HUES6 (cell line): ENCODE measurements at regions not wholly inside any gene's neighbourhood (a gene's known extent, or its start where the extent isn't known, plus 50 kb on each side); places are given as distances from the start of the nearest gene placed in this dataset.
"Not testable (repeated sequence)": the region's sequence is repeated elsewhere in the genome, so short reads cannot be mapped to it uniquely, and the experiment has no call there.

Experiments used
- H3K27ac ChIP-seq: 2 replicates; pipeline ENCODE4 v1.7.0; 2013; ENCODE audit warnings: low read depth, mild to moderate bottlenecking, low read length, inconsistent platforms
- H3K27me3 ChIP-seq: 2 replicates; pipeline ENCODE4 v1.6.1; 2013; ENCODE audit warnings: low read length; ENCODE audit not compliant: control insufficient read depth, insufficient read depth
- H3K36me3 ChIP-seq: 2 replicates; pipeline ENCODE4 v1.6.1; 2013; ENCODE audit warnings: low read length; ENCODE audit not compliant: control insufficient read depth, insufficient read depth
- H3K4me1 ChIP-seq: 2 replicates; pipeline ENCODE4 v1.6.1; 2013; ENCODE audit warnings: low read length; ENCODE audit not compliant: control insufficient read depth, insufficient read depth
- H3K4me3 ChIP-seq: 2 replicates; pipeline ENCODE4 v1.5.1; 2013; ENCODE audit warnings: low read depth, low read length
- H3K9ac ChIP-seq: one replicate; pipeline ENCODE4 v1.6.1; 2013; ENCODE audit warnings: mild to moderate bottlenecking, low read length
- H3K9me3 ChIP-seq: 2 replicates; pipeline ENCODE4 v1.6.1; 2013; ENCODE audit warnings: low read depth, low read length; ENCODE audit not compliant: control insufficient read depth, insufficient read depth

DNA sequence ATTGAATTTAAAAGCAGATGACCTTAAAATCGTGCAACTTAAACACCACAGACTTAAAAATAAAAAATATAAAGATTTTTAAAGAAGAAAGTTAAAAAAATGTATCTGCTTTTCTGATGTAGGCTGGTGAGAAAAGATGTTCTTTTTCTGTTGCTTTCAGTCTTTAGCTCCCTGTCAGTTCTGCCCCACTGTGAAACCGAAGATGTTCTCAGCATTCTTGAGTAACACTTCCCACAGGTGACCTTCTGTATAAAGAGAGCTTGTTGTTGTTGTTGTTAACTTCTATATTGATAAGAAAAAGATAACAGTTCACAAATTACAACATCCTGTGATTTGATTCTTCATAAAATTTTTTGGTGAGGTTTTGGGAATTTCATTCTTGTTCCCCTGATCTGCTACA, 377.9 kb upstream of the RGS6 start:
- H3K9ac ChIP-seq = no peak overlapping the region
- no peak overlapping the region for H3K27ac ChIP-seq
- H3K9me3 ChIP-seq = no peaks in the 10 kb centered on the region
- peaks cover 7% of the 10 kb centered on the region for H3K4me1 ChIP-seq
- H3K27me3 ChIP-seq = no peaks in the 10 kb centered on the region
- H3K36me3 ChIP-seq = no peaks in the 10 kb centered on the region
- no peak overlapping the region for H3K4me3 ChIP-seq

DNA sequence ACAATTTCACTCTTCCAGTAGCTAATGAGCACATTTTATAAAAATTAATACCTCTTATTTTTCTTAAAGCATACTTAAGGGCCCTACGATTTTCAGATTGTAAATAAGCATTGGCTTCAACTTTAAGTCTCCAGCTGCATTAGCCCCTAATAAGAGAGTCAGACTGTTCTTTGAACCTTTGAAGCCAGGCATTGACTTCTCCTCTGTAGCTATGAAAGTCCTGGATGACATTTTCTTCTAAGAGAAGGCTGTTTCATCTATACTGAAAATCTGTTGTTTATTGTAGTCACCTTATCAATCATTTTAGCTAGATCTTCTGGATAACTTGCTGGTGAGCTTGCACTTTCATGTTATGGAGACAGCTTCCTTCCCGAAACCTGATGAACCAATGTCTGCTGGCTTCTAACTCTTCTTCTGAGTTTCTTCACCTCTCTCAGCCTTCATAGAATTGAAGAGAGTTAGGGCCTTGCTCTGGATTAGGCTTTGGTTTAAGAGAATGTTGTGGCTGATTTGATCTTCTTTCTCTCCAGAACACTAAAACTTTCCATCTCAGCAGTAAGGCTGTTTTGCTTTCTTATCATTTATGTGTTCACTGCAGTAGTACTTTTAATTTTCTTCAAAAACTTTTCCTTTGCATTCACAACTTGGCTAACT, 377.1 kb upstream of the RGS6 start:
- Histone ChIP-seq H3K27ac (no peak overlapping the region), H3K36me3 (no peaks in the 10 kb centered on the region), H3K4me3 (no peak overlapping the region), H3K27me3 (no peaks in the 10 kb centered on the region), H3K9me3 (no peaks in the 10 kb centered on the region), H3K4me1 (peaks cover 7% of the 10 kb centered on the region), H3K9ac (no peak overlapping the region)

DNA sequence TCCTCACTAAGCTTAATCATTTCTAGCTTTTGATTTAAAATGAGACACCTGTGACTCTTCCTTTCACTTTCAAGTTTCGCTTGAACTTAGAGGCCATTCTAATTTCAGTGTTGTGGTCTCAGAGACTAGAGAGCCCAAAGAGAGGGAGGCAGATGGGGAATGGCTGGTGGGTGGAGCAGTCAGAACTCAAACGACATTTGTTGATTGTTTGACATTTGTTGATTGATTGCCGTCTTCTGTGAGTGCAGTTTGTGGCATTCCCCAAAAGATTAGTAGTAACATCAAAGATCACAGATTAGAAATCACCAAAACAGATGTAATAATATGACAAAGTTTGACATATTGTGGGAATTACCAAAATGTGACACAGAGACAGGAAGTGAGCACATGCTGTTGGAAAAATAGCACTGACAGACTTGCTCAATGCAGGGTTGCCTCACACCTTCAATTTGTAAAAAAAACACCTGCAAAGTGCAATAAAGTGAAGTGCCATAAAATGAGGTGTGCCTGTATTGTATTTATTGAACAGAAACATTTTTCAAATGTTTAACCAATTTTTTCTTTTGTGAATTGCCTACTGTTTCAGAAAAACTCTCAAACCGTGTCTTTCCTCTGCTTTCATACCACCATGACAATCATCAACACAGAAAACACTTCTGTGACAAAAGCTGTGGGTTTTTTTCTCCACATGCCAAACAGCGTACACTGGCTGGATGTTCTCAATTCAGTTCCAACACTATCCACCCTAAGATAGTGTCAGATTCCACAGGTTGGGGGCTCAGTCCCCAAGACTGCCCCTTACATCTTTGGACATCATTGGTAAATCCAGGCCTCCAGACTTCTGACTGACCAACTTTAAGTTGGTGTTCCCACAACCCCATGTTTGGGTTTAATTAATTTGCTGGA, 376.3 kb upstream of the RGS6 start:
- Histone ChIP-seq H3K27ac (no peak overlapping the region), H3K27me3 (no peaks in the 10 kb centered on the region), H3K9me3 (no peaks in the 10 kb centered on the region), H3K9ac (no peak overlapping the region), H3K36me3 (no peaks in the 10 kb centered on the region), H3K4me3 (no peak overlapping the region), H3K4me1 (peaks cover 7% of the 10 kb centered on the region)

DNA sequence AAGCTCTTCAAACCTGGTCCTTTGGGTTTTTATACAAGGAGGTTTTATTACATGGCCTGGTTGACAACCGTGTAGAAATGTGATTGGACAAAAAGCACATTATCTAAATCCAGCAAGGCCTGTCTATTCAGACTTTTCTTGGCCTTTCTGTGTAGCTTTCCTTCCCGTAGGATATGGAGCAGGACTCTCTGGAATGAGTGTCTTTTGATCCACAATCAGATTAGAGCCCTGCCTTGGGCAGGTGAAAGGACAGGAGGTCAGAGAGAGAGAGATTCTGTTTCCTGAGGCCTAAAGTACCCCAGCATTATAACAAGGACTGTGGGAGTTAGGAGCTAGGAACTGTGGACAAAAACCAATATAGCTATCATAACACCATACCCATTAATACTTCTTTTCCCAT, 375.5 kb upstream of the RGS6 start:
- Histone ChIP-seq H3K36me3 (no peaks in the 10 kb centered on the region), H3K27me3 (no peaks in the 10 kb centered on the region), H3K4me3 (no peak overlapping the region), H3K27ac (no peak overlapping the region), H3K9me3 (no peaks in the 10 kb centered on the region), H3K9ac (no peak overlapping the region), H3K4me1 (peaks cover 7% of the 10 kb centered on the region)

DNA sequence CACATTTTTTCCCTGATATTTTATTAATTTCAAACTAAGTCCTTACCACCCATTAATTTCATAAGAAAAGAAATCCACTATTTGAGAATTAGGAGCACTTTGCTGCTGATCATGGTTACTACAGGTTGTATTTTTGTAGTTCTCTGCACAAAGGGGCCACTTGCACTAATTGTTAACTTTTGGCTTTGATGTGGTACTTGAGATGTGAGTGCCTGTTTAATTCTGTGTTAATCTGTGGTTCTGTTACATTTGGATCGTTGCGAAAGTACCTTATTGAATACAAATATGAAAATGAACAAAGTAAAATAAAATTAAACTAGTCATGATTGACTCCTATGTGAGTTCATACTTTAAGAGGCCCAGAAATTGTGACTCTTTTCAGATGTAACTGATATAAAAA, 374.9 kb upstream of the RGS6 start:
- H3K4me1 ChIP-seq = peaks cover 7% of the 10 kb centered on the region
- H3K4me3 ChIP-seq = no peak overlapping the region
- H3K27me3 ChIP-seq = no peaks in the 10 kb centered on the region
- H3K36me3 ChIP-seq = no peaks in the 10 kb centered on the region
- H3K9me3 ChIP-seq = no peaks in the 10 kb centered on the region
- H3K27ac ChIP-seq = no peak overlapping the region
- no peak overlapping the region for H3K9ac ChIP-seq

DNA sequence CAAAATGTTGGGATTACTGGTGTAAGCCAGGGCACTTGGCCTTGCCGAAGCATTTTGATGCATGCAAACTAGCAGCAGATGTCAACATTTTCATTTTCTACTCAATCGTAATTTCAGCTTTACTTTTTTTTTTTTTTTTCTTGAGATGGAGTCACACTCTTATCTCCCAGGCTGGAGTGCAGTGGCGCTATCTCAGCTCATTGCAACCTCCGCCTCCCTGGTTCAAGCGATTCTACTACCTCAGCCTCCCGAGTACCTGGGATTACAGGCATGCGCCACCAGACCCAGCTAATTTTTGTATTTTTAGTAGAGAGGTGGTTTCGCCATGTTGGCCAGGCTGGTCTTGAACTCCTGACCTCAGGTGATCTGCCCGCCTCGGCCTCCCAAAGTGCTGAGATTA, 373.3 kb upstream of the RGS6 start:
- H3K4me1 ChIP-seq = peaks cover 10% of the 10 kb centered on the region
- not testable (repeated sequence) for H3K27me3 ChIP-seq, H3K9me3 ChIP-seq, H3K27ac ChIP-seq, H3K36me3 ChIP-seq, H3K4me3 ChIP-seq, H3K9ac ChIP-seq

DNA sequence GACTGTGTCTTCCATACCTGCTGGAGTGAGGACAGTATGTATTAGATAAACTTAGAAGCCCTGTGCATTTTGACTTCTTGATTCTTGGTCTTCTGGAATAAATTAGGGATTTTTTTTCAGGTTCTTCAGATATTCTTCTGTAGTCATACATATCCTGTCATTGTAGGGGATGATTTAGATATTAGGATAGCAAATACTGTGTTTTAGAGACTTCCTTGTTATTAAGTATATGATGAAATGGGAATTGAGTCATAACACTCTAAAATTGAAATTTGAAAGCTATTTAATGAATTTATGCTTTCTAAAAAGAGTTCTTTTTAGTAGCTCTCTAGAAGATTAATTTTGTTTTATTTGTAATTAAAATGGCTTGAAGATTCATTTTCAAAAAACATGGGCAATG, 371.5 kb upstream of the RGS6 start:
- Histone ChIP-seq H3K4me1 (peaks cover 3% of the 10 kb centered on the region; the same call in 1 of the 2 replicates), H3K27ac (no peak overlapping the region), H3K9ac (no peak overlapping the region), H3K36me3 (no peaks in the 10 kb centered on the region), H3K27me3 (no peaks in the 10 kb centered on the region), H3K4me3 (no peak overlapping the region), H3K9me3 (no peaks in the 10 kb centered on the region)

DNA sequence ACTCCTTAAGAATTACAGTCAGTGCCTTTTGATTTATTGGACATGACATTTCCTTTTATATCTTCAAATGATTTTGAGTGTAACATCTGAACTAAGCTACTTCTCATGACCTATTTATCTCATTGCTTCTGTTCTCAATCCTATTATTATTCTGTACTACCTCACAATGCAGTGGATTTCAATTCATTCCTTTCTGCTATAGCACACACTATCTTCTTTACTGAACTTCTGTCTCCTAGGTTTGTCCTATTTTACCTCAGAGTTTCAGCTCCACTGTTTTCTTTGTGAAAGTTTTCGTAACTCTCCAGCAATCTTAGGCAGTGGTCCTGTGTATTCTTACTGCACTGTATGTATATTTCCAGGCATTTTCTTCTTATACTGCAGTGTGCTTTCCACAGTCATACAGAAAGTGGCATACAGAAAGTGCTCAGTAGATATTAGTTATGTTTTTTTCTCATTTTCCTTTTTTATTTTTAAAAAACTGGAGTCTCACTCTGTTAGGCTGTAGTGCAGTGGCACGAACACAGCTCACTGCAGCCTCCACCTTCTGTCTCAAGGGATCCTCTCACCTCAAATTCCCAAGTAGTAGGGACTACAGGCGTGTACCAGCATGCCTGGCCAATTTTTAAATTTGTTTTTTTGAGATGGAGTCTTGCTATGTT, 368.6 kb upstream of the RGS6 start:
- no peak overlapping the region for H3K27ac ChIP-seq
- no peak overlapping the region for H3K4me3 ChIP-seq
- H3K27me3 ChIP-seq = no peaks in the 10 kb centered on the region
- H3K9me3 ChIP-seq = no peaks in the 10 kb centered on the region
- H3K36me3 ChIP-seq = no peaks in the 10 kb centered on the region
- peaks cover 3% of the 10 kb centered on the region; the same call in 1 of the 2 replicates for H3K4me1 ChIP-seq
- H3K9ac ChIP-seq = no peak overlapping the region

DNA sequence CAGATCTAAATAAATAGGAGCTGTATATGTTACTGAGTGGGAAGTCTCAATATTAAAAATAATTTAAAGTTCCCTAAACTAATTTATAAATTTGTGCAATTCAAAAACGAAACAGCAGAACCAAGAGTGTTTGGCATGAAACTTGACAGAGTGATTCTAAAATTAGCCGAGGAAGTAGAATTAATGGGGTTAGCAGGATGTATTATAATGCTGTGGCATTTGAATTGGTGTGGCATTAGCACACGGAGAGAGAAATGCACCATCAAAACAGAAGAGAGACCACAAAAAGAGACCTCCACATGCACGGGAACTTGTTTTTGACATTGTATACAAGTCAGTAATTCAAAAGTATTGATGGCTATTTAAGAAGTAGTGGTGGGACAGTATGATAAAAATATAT, 366.0 kb upstream of the RGS6 start:
- H3K9ac ChIP-seq = no peak overlapping the region
- H3K27ac ChIP-seq = no peak overlapping the region
- peaks cover 3% of the 10 kb centered on the region; the same call in 1 of the 2 replicates for H3K4me1 ChIP-seq
- H3K27me3 ChIP-seq = no peaks in the 10 kb centered on the region
- H3K36me3 ChIP-seq = no peaks in the 10 kb centered on the region
- H3K4me3 ChIP-seq = no peak overlapping the region
- H3K9me3 ChIP-seq = no peaks in the 10 kb centered on the region

DNA sequence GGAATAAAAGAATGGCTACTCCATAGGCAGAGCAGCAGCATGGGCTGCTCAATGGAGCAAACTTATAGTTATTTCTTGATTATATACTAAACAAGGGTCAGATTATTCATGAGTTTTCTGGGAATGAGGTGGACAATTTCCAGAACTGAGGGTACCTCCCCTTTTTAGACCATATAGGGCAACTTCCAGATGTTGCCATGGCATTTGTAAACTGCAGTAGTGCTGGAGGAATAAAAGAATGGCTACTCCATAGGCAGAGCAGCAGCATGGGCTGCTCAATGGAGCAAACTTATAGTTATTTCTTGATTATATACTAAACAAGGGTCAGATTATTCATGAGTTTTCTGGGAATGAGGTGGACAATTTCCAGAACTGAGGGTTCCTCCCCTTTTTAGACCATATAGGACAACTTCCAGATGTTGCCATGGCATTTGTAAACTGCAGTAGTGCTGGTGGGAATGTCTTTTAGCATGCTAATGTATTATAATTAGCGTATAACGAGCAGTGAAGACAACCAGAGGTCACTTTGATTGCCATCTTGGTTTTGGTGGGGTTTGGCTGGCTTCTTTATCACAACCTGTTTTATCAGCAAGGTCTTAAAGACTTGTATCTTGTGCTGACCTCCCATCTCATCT, 364.6 kb upstream of the RGS6 start:
- H3K27me3 ChIP-seq, H3K9ac ChIP-seq, H3K27ac ChIP-seq, H3K4me1 ChIP-seq, H3K36me3 ChIP-seq, H3K9me3 ChIP-seq, H3K4me3 ChIP-seq: not testable (repeated sequence)

DNA sequence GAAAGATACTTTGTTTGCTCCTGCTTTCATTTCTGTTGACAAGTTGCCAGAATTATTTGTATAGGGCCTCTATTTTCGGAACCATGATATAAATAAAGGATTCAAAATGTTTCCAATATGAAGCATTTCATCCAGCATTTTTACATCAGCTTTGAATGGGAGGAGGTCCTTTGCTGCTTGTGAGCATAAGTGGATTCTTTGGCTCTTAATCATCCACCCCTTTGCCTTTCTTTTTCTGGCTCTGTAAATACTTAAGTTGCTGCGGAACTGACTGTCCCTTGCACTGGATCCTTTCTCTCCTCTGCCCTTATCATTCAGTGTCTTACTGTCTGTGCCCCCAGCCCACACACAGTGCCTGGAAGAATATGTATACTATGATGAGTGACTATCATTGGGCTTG, 357.3 kb upstream of the RGS6 start:
- H3K4me3 ChIP-seq = no peak overlapping the region
- peaks cover 21% of the 10 kb centered on the region for H3K4me1 ChIP-seq
- H3K36me3 ChIP-seq = no peaks in the 10 kb centered on the region
- no peak overlapping the region for H3K27ac ChIP-seq
- H3K9ac ChIP-seq = no peak overlapping the region
- H3K9me3 ChIP-seq = no peaks in the 10 kb centered on the region
- H3K27me3 ChIP-seq = no peaks in the 10 kb centered on the region
